NCI-H1048 (cell line): ENCODE measurements at regions not wholly inside any gene's neighbourhood (a gene's known extent, or its start where the extent isn't known, plus 50 kb on each side); places are given as distances from the start of the nearest gene placed in this dataset.

Source experiments
- DNase-seq: peaks from one replicate; lab custom pipeline; 2025; lab: John Stamatoyannopoulos, UW

GRCh38 chr20:11783102-11783850 is 134.4 kb upstream of the BTBD3 start:
- no peak for DNase-seq

- DNase-seq: no peak
Observed at GRCh38 chr20:11785885-11786507, 131.7 kb upstream of the BTBD3 start.

GRCh38 chr20:11790046-11790445 is 127.6 kb upstream of the BTBD3 start:
- no peak for DNase-seq

- no peak for DNase-seq
Observed at GRCh38 chr20:11791316-11791715, 126.4 kb upstream of the BTBD3 start.

- no peak for DNase-seq
Observed at GRCh38 chr20:11791835-11792567, 125.7 kb upstream of the BTBD3 start.

GRCh38 chr20:11792568-11792953 is 125.1 kb upstream of the BTBD3 start:
- DNase-seq: no peak

- DNase-seq: no peak
Observed at GRCh38 chr20:11794525-11794924, 123.2 kb upstream of the BTBD3 start.

GRCh38 chr20:11795071-11795615 is 122.5 kb upstream of the BTBD3 start:
- DNase-seq: no peak

- DNase-seq: no peak
Observed at GRCh38 chr20:11796026-11796425, 121.7 kb upstream of the BTBD3 start.

- no peak for DNase-seq
Observed at GRCh38 chr20:11797156-11797555, 120.5 kb upstream of the BTBD3 start.

- no peak for DNase-seq
Observed at GRCh38 chr20:11799281-11799684, 118.4 kb upstream of the BTBD3 start.

GRCh38 chr20:11807054-11808048 is 110.3 kb upstream of the BTBD3 start:
- no peak for DNase-seq

- no peak for DNase-seq
Observed at GRCh38 chr20:11808841-11809240, 108.9 kb upstream of the BTBD3 start.

- no peak for DNase-seq
Observed at GRCh38 chr20:11810311-11811083, 107.2 kb upstream of the BTBD3 start.

GRCh38 chr20:11813106-11813890 is 104.4 kb upstream of the BTBD3 start:
- no peak for DNase-seq

GRCh38 chr20:11814267-11814666 is 103.4 kb upstream of the BTBD3 start:
- no peak for DNase-seq

- no peak for DNase-seq
Observed at GRCh38 chr20:11820838-11821237, 96.9 kb upstream of the BTBD3 start.

- DNase-seq: no peak
Observed at GRCh38 chr20:11822540-11822794, 95.2 kb upstream of the BTBD3 start.

GRCh38 chr20:11826334-11826733 is 91.4 kb upstream of the BTBD3 start:
- no peak for DNase-seq

GRCh38 chr20:11832397-11832796 is 85.3 kb upstream of the BTBD3 start:
- no peak for DNase-seq
